KMS-11 (cell line): ENCODE measurements at regions not wholly inside any gene's neighbourhood (a gene's known extent, or its start where the extent isn't known, plus 50 kb on each side); places are given as distances from the start of the nearest gene placed in this dataset.
"Not testable (repeated sequence)": the region's sequence is repeated elsewhere in the genome, so short reads cannot be mapped to it uniquely, and the experiment has no call there.

ENCODE experiments used
- H2AFZ ChIP-seq: fragments of 200-600 bp; sonication (generic); 2 replicates; pipeline ENCODE4 v1.6.1; 2016; ENCODE audit warnings: antibody characterized with exemption, mixed run types, low read depth
- H3K27ac ChIP-seq: fragments of 200-600 bp; sonication (generic); 2 replicates; pipeline ENCODE4 v1.6.1; 2016; ENCODE audit warnings: mild to moderate bottlenecking, mixed run types
- H3K27me3 ChIP-seq: fragments of 200-600 bp; sonication (generic); 2 replicates; pipeline ENCODE4 v1.6.1; 2017; ENCODE audit warnings: mild to moderate bottlenecking, low read depth, mixed run types, moderate library complexity; ENCODE audit not compliant: insufficient read depth
- H3K36me3 ChIP-seq: fragments of 200-600 bp; sonication (generic); 2 replicates; pipeline ENCODE4 v1.6.1; 2017; ENCODE audit warnings: mild to moderate bottlenecking, mixed run types; ENCODE audit not compliant: insufficient read depth
- H3K4me1 ChIP-seq: fragments of 200-600 bp; sonication (generic); 2 replicates; pipeline ENCODE4 v1.6.1; 2016; ENCODE audit warnings: mild to moderate bottlenecking, low read depth, mixed run types; ENCODE audit not compliant: poor library complexity, severe bottlenecking
- H3K4me2 ChIP-seq: fragments of 200-600 bp; sonication (generic); 2 replicates; pipeline ENCODE4 v1.7.0; 2016; ENCODE audit warnings: mild to moderate bottlenecking, mixed run types
- H3K4me3 ChIP-seq: fragments of 200-600 bp; sonication (generic); IDR thresholded peaks from 2 replicates; pipeline ENCODE4 v1.6.1; 2017; ENCODE audit warnings: low read depth, low read length, mixed read lengths; ENCODE audit not compliant: insufficient read depth
- H3K79me2 ChIP-seq: fragments of 200-600 bp; sonication (generic); 2 replicates; pipeline ENCODE4 v1.6.1; 2016; ENCODE audit warnings: low read depth, mixed run types; ENCODE audit not compliant: insufficient read depth
- H3K9ac ChIP-seq: fragments of 200-600 bp; sonication (generic); 2 replicates; pipeline ENCODE4 v1.6.1; 2016; ENCODE audit warnings: mild to moderate bottlenecking, mixed run types
- H4K20me1 ChIP-seq: fragments of 200-600 bp; sonication (generic); 2 replicates; pipeline ENCODE4 v1.6.1; 2016; ENCODE audit warnings: mild to moderate bottlenecking, mixed run types; ENCODE audit not compliant: insufficient read depth
- CTCF ChIP-seq: fragments of 200-600 bp; sonication (generic); conservative IDR thresholded peaks from 2 replicates; pipeline ENCODE4 v1.6.1; 2017; ENCODE audit warnings: low read depth, mild to moderate bottlenecking, antibody characterized with exemption, low read length, moderate library complexity, mixed read lengths

DNA sequence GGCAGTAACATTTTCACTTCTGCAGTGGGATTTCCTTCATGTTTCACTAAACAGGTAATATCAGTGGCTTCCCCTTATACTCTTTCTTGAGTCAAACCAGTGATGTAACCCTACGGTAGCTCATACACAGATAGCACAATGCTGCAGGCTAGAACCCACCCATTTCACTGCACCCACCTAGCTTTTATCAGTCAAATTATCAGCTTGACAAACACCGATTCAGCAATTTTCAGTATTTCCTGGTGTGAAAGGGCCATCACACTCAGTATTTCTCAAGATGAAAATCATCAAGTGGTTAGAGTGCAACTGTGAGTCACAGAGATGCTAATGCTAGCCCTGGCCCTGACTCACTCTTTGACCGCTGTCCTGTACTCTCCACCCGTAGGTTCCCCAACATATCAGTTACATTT lies 242.3 kb upstream of the PTGER4 start:
- no peak overlapping the region for H3K27ac ChIP-seq

DNA sequence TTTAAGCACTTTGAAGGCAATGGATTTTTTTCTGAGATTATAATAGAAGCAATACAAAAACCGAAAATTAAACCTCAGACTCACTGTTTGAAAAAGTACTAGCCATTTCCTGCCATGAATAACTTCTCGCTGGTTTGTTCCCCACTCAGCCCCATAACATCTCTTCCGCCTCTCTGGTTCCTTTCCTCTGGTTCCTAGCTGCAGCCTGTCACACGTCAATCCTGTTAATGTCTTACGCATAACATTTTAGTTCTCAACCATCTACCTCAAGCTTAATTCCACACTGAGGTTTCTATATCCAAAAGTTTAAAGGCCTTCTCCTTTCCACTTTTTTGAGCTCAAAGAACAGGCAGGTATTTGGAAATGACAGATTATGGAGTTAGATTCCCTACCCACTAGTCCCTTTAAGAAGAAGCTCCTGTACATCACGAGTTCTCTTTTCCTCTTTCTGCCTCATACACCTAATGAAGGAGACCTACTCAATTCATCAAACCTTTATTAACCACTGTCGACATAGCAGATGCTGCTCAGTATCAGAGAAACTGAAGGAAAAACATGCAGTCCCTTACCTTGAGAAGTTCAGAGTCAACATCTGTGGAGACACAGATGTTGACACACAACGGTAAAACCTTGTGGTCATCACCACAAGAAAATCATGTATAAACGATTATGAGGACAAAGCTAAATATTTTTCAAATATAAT lies 243.0 kb upstream of the PTGER4 start:
- no peaks in the 10 kb centered on the region for H3K27me3 ChIP-seq
- H4K20me1 ChIP-seq = no peaks in the 10 kb centered on the region
- no peak overlapping the region for H3K9ac ChIP-seq
- no peaks in the 10 kb centered on the region for H3K36me3 ChIP-seq
- no peaks in the 10 kb centered on the region for H3K79me2 ChIP-seq
- no peak overlapping the region for H3K4me3 ChIP-seq
- no peak overlapping the region for H3K27ac ChIP-seq
- peaks cover 8% of the 10 kb centered on the region for H3K4me1 ChIP-seq
- no peak overlapping the region for H3K4me2 ChIP-seq
- H2AFZ ChIP-seq = no peak overlapping the region
- no peak for TF ChIP-seq CTCF

More for the DNA sequence above, 242.3 kb upstream of the PTGER4 start:
- no peaks in the 10 kb centered on the region for H3K27me3 ChIP-seq
- H3K4me2 ChIP-seq = no peak overlapping the region
- no peaks in the 10 kb centered on the region for H4K20me1 ChIP-seq
- H3K4me1 ChIP-seq = peaks cover 12% of the 10 kb centered on the region
- TF ChIP-seq CTCF = no peak
- no peak overlapping the region for H3K9ac ChIP-seq
- no peak overlapping the region for H2AFZ ChIP-seq
- no peak overlapping the region for H3K4me3 ChIP-seq
- no peaks in the 10 kb centered on the region for H3K36me3 ChIP-seq
- no peaks in the 10 kb centered on the region for H3K79me2 ChIP-seq

DNA sequence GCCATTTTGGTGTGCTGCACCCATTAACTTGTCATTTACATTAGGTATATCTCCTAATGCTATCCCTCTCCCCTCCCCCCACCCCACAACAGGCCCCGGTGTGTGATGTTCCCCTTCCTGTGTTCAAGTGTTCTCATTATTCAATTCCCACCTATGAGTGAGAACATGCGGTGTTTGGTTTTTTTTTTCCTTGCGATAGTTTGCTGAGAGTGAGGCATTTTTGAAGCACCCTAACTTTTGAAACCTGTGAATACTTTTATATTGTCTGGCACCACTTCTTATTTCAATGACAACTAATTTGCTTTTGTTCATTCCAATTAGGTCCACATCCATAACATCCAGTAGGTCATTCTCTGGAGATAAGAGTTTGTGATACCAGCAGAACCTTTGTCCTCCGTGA lies 244.0 kb upstream of the PTGER4 start:
- not testable (repeated sequence) for H3K27ac ChIP-seq, H3K4me2 ChIP-seq, H2AFZ ChIP-seq

DNA sequence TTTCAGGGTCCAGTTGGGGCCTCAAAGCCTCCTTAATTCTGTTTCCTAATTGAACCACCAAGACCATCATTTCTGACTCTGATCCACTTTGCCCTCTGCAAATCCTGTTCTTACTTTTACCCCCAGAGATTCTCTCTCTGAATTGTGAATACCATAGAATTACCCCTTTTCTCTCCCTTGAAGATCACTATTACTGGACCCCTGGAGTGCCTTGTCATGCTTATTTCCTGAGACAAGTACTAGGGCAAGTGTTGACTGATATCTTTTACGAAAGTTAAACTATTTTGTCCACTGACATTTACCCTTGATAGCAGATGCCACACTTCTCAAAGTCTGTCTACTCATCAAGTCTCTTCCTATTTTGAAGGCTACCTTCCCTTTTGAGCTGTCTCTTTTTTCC lies 246.9 kb upstream of the PTGER4 start:
- Histone ChIP-seq H3K9ac (no peak overlapping the region), H2AFZ (no peak overlapping the region), H3K4me1 (no peaks in the 10 kb centered on the region), H3K4me3 (no peak overlapping the region), H4K20me1 (no peaks in the 10 kb centered on the region), H3K27ac (no peak overlapping the region), H3K79me2 (no peaks in the 10 kb centered on the region), H3K27me3 (no peaks in the 10 kb centered on the region), H3K36me3 (no peaks in the 10 kb centered on the region), H3K4me2 (no peak overlapping the region)
- TF ChIP-seq CTCF = no peak

More for the DNA sequence above, 244.0 kb upstream of the PTGER4 start:
- H3K9ac ChIP-seq, H3K36me3 ChIP-seq, H3K4me1 ChIP-seq, H3K27me3 ChIP-seq, H3K4me3 ChIP-seq, H3K79me2 ChIP-seq, H4K20me1 ChIP-seq: not testable (repeated sequence)

DNA sequence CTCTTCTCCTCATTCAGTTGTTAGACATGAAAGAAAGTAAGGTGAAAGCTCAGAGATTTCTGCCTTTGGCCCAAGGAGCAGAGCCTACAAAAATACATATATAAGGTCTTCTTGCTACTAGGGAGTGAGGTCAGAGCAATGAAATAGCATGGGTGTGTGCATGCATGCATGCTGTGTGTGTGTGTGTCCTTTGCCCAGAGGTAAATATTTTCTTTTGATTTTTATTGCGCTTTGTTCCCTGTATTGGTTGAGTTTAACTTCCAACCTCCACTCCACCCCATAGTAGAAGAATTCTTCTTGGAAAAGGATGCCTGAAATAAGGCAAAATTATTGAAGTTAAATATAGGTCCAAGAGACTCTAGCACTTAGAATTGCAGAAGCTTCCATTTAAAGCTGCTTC lies 248.0 kb upstream of the PTGER4 start:
- TF ChIP-seq CTCF = no peak
- no peak overlapping the region for H3K4me2 ChIP-seq
- H2AFZ ChIP-seq = no peak overlapping the region
- no peak overlapping the region for H3K9ac ChIP-seq
- no peaks in the 10 kb centered on the region for H3K36me3 ChIP-seq
- no peak overlapping the region for H3K27ac ChIP-seq
- no peak overlapping the region for H3K4me3 ChIP-seq
- H3K79me2 ChIP-seq = no peaks in the 10 kb centered on the region
- no peaks in the 10 kb centered on the region for H3K27me3 ChIP-seq
- no peaks in the 10 kb centered on the region for H4K20me1 ChIP-seq
- no peaks in the 10 kb centered on the region for H3K4me1 ChIP-seq
